ENCODE measurements at regions not wholly inside any gene's neighbourhood (a gene's known extent, or its start where the extent isn't known, plus 50 kb on each side); places are given as distances from the start of the nearest gene placed in this dataset.

DNA sequence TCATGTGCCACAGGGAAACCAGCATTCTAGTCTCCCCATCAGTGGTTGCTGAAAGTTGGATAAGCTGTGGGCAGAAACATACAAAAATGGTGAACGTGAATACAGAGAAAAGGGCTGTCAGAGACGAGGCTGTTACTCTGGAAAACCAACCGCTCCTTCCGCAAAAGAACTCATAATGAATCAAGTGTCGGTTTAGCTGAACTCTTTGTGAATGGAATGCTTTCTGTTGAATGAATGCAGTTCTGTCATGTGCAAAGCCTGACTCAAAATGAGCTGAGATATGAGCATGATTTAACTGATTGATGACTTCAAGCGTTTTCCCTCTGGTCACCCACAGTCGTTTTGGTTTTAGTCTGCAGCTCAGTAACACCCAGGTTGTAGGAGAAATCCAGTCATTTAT, 298.3 kb downstream of the ETS1 start:
- DNase-seq (ENCODE audit: low spot score) (no peak), ATAC-seq (ENCODE audit: low FRiP score) (no peak)
- TF ChIP-seq, protein P1, sequence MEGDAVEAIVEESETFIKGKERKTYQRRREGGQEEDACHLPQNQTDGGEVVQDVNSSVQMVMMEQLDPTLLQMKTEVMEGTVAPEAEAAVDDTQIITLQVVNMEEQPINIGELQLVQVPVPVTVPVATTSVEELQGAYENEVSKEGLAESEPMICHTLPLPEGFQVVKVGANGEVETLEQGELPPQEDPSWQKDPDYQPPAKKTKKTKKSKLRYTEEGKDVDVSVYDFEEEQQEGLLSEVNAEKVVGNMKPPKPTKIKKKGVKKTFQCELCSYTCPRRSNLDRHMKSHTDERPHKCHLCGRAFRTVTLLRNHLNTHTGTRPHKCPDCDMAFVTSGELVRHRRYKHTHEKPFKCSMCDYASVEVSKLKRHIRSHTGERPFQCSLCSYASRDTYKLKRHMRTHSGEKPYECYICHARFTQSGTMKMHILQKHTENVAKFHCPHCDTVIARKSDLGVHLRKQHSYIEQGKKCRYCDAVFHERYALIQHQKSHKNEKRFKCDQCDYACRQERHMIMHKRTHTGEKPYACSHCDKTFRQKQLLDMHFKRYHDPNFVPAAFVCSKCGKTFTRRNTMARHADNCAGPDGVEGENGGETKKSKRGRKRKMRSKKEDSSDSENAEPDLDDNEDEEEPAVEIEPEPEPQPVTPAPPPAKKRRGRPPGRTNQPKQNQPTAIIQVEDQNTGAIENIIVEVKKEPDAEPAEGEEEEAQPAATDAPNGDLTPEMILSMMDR (IDR thresholded peaks at IDR 0.05), result no peak

DNA sequence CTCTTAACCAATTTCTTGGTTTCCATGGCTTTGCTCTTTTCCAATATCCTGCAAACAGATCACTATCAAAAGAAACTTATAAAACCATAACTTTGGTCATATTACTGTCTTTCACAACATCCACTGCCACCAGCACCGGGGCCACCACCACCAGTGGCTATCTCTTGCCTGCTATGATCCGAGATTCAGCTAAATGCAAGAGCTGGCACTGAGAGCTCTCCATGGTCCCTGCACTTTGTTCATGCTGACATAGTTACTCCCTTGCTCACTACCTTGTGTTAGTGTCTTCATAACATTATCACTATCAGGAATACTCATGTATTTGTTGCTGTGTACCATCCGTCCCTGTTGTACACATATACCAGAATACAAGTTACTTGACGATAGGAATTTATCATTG, 299.0 kb downstream of the ETS1 start:
- ATAC-seq (ENCODE audit: low FRiP score), result no peak
- TF ChIP-seq, protein P1 (IDR thresholded peaks at IDR 0.05), result no peak
- DNase-seq (ENCODE audit: low spot score), result no peak

DNA sequence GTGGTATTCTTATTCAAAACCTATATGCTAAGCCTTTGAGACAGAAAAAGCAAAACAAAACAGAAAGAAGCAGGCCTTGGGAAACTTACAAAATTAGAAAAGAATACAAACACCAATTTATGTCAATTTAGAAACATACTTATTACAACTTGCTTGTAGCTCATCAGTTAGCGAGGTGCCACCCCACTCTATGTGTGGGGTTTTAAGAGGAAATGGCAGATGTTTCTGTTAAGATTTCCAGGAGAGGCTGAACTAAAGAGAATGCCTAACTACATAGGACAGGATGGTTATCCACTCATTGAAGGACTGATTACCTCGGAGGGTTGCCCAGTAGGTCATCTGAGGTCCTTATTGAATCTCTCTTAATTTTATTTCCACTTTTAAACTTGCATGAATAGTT, 302.0 kb downstream of the ETS1 start:
- DNase-seq (ENCODE audit: low spot score) (no peak), ATAC-seq (ENCODE audit: low FRiP score) (no peak)
- TF ChIP-seq, protein P1 (IDR thresholded peaks at IDR 0.05), result no peak

DNA sequence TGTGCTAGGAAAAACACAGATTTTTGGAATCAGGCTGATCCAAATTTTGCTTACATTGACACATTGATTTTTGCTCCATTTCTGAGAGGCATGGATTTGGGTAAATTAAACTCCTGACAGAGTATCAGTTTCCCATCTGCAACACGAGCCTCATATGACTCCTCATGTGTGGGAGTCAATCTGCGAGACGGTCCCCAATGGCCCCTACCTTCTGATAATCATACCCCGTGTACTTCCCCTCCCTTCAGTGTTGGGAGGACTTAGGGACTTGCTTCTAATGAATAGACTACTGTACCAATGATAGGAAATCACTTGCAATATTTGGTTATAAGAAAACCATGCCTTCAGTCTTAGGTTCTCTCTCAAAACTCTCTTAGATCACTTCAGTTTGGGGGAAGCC, 302.7 kb downstream of the ETS1 start:
- DNase-seq (ENCODE audit: low spot score) (no peak), ATAC-seq (ENCODE audit: low FRiP score) (no peak)
- TF ChIP-seq, protein P1 (IDR thresholded peaks at IDR 0.05), result no peak

DNA sequence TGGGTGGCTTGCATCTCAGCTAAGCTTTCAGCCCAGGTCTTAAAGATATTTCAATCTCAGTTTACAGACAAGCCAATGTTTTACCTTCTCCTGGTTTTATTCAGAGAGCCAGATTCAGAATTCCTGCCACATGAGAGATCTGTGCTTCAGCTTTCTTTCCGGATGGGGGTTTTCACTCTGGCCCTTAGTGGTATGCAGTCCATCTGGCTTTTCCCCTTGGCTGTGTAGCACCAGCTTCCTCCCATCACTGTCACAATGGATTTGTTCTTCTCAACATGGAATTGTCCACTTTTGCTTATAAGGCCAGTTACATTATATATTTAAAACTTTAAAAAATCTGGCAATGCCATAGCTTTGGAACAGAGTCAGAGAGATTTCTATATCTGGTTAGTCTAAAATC, 303.9 kb downstream of the ETS1 start:
- ATAC-seq (ENCODE audit: low FRiP score) (no peak), DNase-seq (ENCODE audit: low spot score) (no peak)
- TF ChIP-seq, protein P1 (IDR thresholded peaks at IDR 0.05), result no peak

DNA sequence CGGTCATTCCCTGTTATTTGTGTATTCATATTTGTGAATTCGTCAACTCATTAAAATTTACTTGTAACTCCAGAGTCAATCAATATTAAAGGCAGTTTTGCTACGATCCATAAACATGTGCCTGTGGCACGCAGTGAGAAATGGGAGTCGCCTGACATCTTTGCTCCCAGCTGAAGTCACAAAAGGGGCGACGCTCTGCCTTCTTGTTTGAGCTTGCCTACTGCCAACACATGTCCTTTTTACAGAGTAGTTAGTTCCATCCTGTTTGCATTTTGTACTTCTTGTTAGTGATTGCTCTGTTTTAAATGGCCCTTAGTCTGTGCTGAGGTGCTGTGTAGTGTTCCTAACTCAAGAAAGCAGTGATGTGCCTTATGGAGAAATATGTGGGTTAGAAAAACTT, 305.3 kb downstream of the ETS1 start:
- DNase-seq (ENCODE audit: low spot score), result no peak
- TF ChIP-seq, protein P1 (IDR thresholded peaks at IDR 0.05), result no peak
- ATAC-seq (ENCODE audit: low FRiP score), result no peak

DNA sequence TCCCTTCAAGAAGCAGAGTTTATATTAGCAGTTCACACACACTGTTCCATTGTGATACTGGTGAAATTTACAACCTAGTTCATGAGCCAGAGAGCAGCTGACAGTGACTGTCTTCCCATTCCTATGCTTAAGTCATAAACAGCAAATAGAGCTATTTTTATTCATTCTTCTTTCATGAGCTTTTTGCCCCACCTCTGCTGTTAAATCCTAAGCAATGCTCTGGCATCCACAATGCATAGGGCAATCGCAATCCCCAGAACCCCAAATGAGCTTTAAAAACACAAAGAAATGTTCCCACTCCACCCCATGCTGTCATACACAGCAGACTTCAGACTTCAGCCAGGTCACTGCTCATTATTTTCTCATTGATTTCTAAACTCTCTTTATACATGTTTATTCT, 307.5 kb downstream of the ETS1 start:
- TF ChIP-seq, protein P1 (IDR thresholded peaks at IDR 0.05), result no peak
- ATAC-seq (ENCODE audit: low FRiP score), result no peak
- DNase-seq (ENCODE audit: low spot score), result no peak

Measured in omental fat pad (tissue), 3 donors.